Gastroesophageal sphincter (tissue), 4 donors: ENCODE measurements at regions not wholly inside any gene's neighbourhood (a gene's known extent, or its start where the extent isn't known, plus 50 kb on each side); places are given as distances from the start of the nearest gene placed in this dataset.

ENCODE experiments used
- ATAC-seq: fragments of 150-250 bp; one replicate; pipeline ENCODE4 v1.9.1; 2016; ENCODE audit warnings: mild to moderate bottlenecking, moderate library complexity
- H3K27ac ChIP-seq, 4 donors: fragments of 200-600 bp; sonication (generic) in 3 of 4; 1 replicate in 3 of 4; 2 replicates in 1 of 4; pipeline ENCODE4 v1.5.1; 2016 to 2019
- H3K27me3 ChIP-seq: fragments of 200-600 bp; sonication (generic); one replicate; pipeline ENCODE4 v1.5.1; 2019
- H3K36me3 ChIP-seq, 2 donors: fragments of 200-600 bp; sonication (generic); one replicate each; pipeline ENCODE4 v1.5.1; 2019; ENCODE audit warnings: control low read depth in 1 of 2
- H3K4me1 ChIP-seq, 3 donors: fragments of 200-600 bp; sonication (generic); 1 replicate in 2 of 3; 2 replicates in 1 of 3; pipeline ENCODE4 v1.5.1; 2016 to 2019; ENCODE audit warnings: control low read depth in 2 of 3
- H3K4me3 ChIP-seq, 2 donors: fragments of 200-600 bp; sonication (generic); one replicate each; pipeline ENCODE4 v1.5.1; 2019; ENCODE audit warnings: mild to moderate bottlenecking in 1 of 2, moderate library complexity in 1 of 2
- H3K9me3 ChIP-seq, 3 donors: fragments of 200-600 bp; sonication (generic); one replicate each; pipeline ENCODE4 v1.5.1; 2017 to 2019; ENCODE audit warnings: control low read depth in 2 of 3
- CTCF ChIP-seq, 4 experiments: fragments of 200-600 bp in 2 of 4; fragments of 450-650 bp in 2 of 4; sonication (generic) in 1 of 4; IDR thresholded peaks; one replicate each; pipeline ENCODE4 v1.5.1; 2017 to 2019; ENCODE audit warnings: antibody characterized with exemption in 4 of 4, mild to moderate bottlenecking in 2 of 4, moderate library complexity in 2 of 4
- EP300 ChIP-seq: sonication (generic); formaldehyde crosslinking; IDR thresholded peaks from one replicate; pipeline ENCODE4 v1.6.1; 2017; ENCODE audit warnings: antibody characterized with exemption, mild to moderate bottlenecking
- POLR2A ChIP-seq, 2 donors: fragments of 450-650 bp; IDR thresholded peaks; one replicate each; pipeline ENCODE4 v1.6.1; 2017; ENCODE audit warnings: antibody characterized with exemption in 2 of 2, mild to moderate bottlenecking in 2 of 2, moderate library complexity in 1 of 2
- POLR2AphosphoS5 ChIP-seq: sonication (generic); formaldehyde crosslinking; IDR thresholded peaks from one replicate; pipeline ENCODE4 v1.6.1; 2017; ENCODE audit warnings: antibody characterized with exemption
- WGBS, 2 donors: methylation state at CpG; one replicate each; pipeline ENCODE4 v1.1.5; 2018; ENCODE audit warnings: low coverage in 1 of 2; 5-methylcytosine and 5-hydroxymethylcytosine counted together

- TF ChIP-seq EP300, result no peak
- TF ChIP-seq POLR2A (IDR thresholded peaks at IDR 0.05), result no peak
- no peak for TF ChIP-seq POLR2AphosphoS5
- TF ChIP-seq CTCF (IDR thresholded peaks at IDR 0.05), result no peak
- Histone ChIP-seq H3K9me3 (peaks cover 0 to 6% (median 0%) of the 10 kb centered on the region in 3 donors), H3K36me3 (no peaks in the 10 kb centered on the region), H3K27ac (no peak overlapping the region), H3K4me3 (no peak overlapping the region), H3K27me3 (no peaks in the 10 kb centered on the region), H3K4me1 (peaks cover 0 to 20% (median 0%) of the 10 kb centered on the region in 3 donors)
- ATAC-seq, result no peak
These were observed 584.6 kb upstream of the CDH5 start for GRCh38 chr16:65781855-65782254.

- H3K36me3 ChIP-seq, result no peaks in the 10 kb centered on the region
- TF ChIP-seq CTCF (IDR thresholded peaks at IDR 0.05), result no peak
- no peak for TF ChIP-seq POLR2A (IDR thresholded peaks at IDR 0.05)
- no peak for TF ChIP-seq POLR2AphosphoS5
- TF ChIP-seq EP300, result no peak
- no peak for ATAC-seq
- WGBS, 2 donors, result no CpG with 5 or more reads among the region's 1 CpG
- H3K4me1 ChIP-seq, result peaks cover 0 to 16% (median 0%) of the 10 kb centered on the region in 3 donors
- H3K4me3 ChIP-seq, result no peak overlapping the region
- no peaks in the 10 kb centered on the region for H3K27me3 ChIP-seq
- no peak overlapping the region for H3K27ac ChIP-seq
- H3K9me3 ChIP-seq, result peaks cover 0 to 11% (median 0%) of the 10 kb centered on the region in 3 donors
These were observed 585.1 kb upstream of the CDH5 start for GRCh38 chr16:65781363-65781762.

DNA sequence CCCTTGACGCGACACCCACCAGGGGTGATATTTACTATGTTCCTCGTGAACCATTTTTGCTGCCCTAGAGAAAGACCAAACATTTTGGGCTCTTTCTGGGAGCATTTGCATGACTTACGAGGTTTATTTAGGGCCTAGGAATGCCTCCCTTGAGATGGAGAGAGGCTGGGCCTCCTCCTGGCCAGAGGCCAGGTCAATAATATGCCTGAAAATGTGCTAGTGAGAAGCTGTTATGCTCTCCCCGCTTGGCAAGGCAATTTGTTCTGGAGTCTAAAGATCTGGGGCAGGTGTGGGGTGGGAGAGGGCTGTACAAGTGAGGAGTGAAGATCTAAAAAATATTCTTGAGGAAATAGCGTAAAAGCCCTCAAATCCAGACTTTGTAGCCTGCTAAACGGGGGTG, 587.3 kb upstream of the CDH5 start:
- ATAC-seq, result no peak
- Histone ChIP-seq H3K27ac (no peak overlapping the region), H3K36me3 (no peaks in the 10 kb centered on the region), H3K27me3 (no peaks in the 10 kb centered on the region), H3K9me3 (peaks cover 0 to 14% (median 0%) of the 10 kb centered on the region in 3 donors), H3K4me1 (peaks cover 0 to 16% (median 0%) of the 10 kb centered on the region in 3 donors), H3K4me3 (no peak overlapping the region)
- 75 to 100% methylated on average over 3 to 7 of the region's 7 CpGs for WGBS, 2 donors
- no peak for TF ChIP-seq EP300
- no peak for TF ChIP-seq CTCF (IDR thresholded peaks at IDR 0.05)
- no peak for TF ChIP-seq POLR2A (IDR thresholded peaks at IDR 0.05)
- TF ChIP-seq POLR2AphosphoS5, result no peak

- H3K27ac ChIP-seq, result no peak overlapping the region
- no peak for ATAC-seq
- H3K4me3 ChIP-seq, result no peak overlapping the region
- H3K4me1 ChIP-seq, result no peaks in the 10 kb centered on the region
- H3K9me3 ChIP-seq, result peaks cover 0 to 14% (median 0%) of the 10 kb centered on the region in 3 donors
- TF ChIP-seq POLR2A (IDR thresholded peaks at IDR 0.05) (no peak), EP300 (no peak), POLR2AphosphoS5 (no peak), CTCF (IDR thresholded peaks at IDR 0.05) (no peak)
- no peaks in the 10 kb centered on the region for H3K27me3 ChIP-seq
- WGBS, 2 donors, result 87 to 100% methylated on average over 2 of the region's 2 CpGs
- no peaks in the 10 kb centered on the region for H3K36me3 ChIP-seq
These were observed 589.8 kb upstream of the CDH5 start for GRCh38 chr16:65776639-65777183.

- peaks cover 0 to 20% (median 0%) of the 10 kb centered on the region in 3 donors for H3K9me3 ChIP-seq
- no peaks in the 10 kb centered on the region for H3K4me1 ChIP-seq
- no peaks in the 10 kb centered on the region for H3K36me3 ChIP-seq
- ATAC-seq, result no peak
- H3K27me3 ChIP-seq, result no peaks in the 10 kb centered on the region
- no peak overlapping the region for H3K4me3 ChIP-seq
- TF ChIP-seq CTCF (IDR thresholded peaks at IDR 0.05) (no peak), EP300 (no peak), POLR2AphosphoS5 (no peak), POLR2A (IDR thresholded peaks at IDR 0.05) (no peak)
- 32 to 52% methylated on average over 3 to 4 of the region's 4 CpGs for WGBS, 2 donors
- no peak overlapping the region for H3K27ac ChIP-seq
These were observed 590.7 kb upstream of the CDH5 start for GRCh38 chr16:65775829-65776228.
